SK-N-SH (cell line): ENCODE measurements at regions not wholly inside any gene's neighbourhood (a gene's known extent, or its start where the extent isn't known, plus 50 kb on each side); places are given as distances from the start of the nearest gene placed in this dataset.

ENCODE experiments used
- CHD2 ChIP-seq: fragments of 150-350 bp; IDR thresholded peaks from 2 replicates; pipeline ENCODE4 v1.6.1; 2018; ENCODE audit warnings: low read length; ENCODE audit not compliant: partially characterized antibody
- CTCF ChIP-seq: fragments of 200-600 bp; sonication (generic); IDR thresholded peaks from 2 replicates; pipeline ENCODE4 v1.6.1; 2017; ENCODE audit warnings: antibody characterized with exemption, mild to moderate bottlenecking, moderate library complexity
- ELF1 ChIP-seq: IDR thresholded peaks from 2 replicates; pipeline ENCODE4 v1.4.0; 2012
- EZH2phosphoT487 ChIP-seq: fragments of 200-600 bp; sonication (generic); IDR thresholded peaks from 2 replicates; pipeline ENCODE4 v1.6.1; 2017; ENCODE audit warnings: low read depth, mixed run types, mild to moderate bottlenecking, antibody characterized with exemption, moderate library complexity, borderline replicate concordance
- FOXM1 ChIP-seq: IDR thresholded peaks from 2 replicates; pipeline ENCODE4 v1.4.0; 2012; ENCODE audit warnings: low read depth, mild to moderate bottlenecking
- PBX3 ChIP-seq: IDR thresholded peaks from 2 replicates; pipeline ENCODE4; 2012
- POLR2AphosphoS5 ChIP-seq: IDR thresholded peaks from 2 replicates; pipeline ENCODE4 v1.6.1; 2012; ENCODE audit warnings: low read depth, low read length
- RCOR1 ChIP-seq: fragments of 150-350 bp; IDR thresholded peaks from 2 replicates; pipeline ENCODE4 v1.6.1; 2017; ENCODE audit warnings: antibody characterized with exemption, low read length
- RFX5 ChIP-seq: IDR thresholded peaks from 2 replicates; pipeline ENCODE4 v1.6.1; 2012; ENCODE audit warnings: mild to moderate bottlenecking, improper control_type of control experiment, low read length
- SMC3 ChIP-seq: IDR thresholded peaks from 2 replicates; pipeline ENCODE4 v1.6.1; 2012; ENCODE audit warnings: low read depth, low read length, improper control_type of control experiment
- USF1 ChIP-seq: IDR thresholded peaks from 2 replicates; pipeline ENCODE4 v1.4.0; 2012; ENCODE audit warnings: low read depth, borderline replicate concordance
- USF2 ChIP-seq: fragments of 150-350 bp; IDR thresholded peaks from 2 replicates; pipeline ENCODE4 v1.6.1; 2017; ENCODE audit warnings: antibody characterized with exemption, low read length, low read depth, borderline replicate concordance

- TF ChIP-seq SMC3 (no peak), CTCF (no peak), ELF1 (no peak), PBX3 (no peak), CHD2 (no peak), FOXM1 (no peak), RCOR1 (no peak), RFX5 (no peak), POLR2AphosphoS5 (no peak), EZH2phosphoT487 (no peak), USF2 (no peak), USF1 (no peak)
These were observed 103.4 kb upstream of the RALGAPA2 start for GRCh38 chr20:20815711-20816455.
